ENCODE measurements at regions not wholly inside any gene's neighbourhood (a gene's known extent, or its start where the extent isn't known, plus 50 kb on each side); places are given as distances from the start of the nearest gene placed in this dataset.

DNA sequence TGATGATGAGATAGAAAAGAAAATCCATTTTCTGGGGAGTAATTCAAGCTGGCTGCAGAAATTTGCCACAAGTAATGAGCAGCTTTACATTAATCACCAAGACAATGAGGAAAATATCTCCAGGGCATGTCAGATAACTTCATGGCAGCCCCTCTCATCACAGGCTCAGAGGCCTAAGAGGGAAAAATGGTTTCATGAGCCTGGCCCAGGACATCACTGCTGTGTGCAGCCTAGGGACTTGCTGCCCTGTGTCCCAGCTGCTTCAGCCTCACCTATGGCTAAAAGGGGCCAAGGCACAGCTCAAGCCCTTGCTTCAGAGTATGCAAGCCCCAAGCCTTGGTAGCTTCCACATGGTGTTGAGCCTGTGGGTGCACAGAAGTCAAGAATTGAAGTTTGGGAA lies 161.7 kb downstream of the OPA1 start:
- H3K27ac ChIP-seq: no peak overlapping the region
- ChIA-PET CTCF (no interaction called here), POLR2A (ENCODE audit: low non-redundant PET) (no interaction called here)
- DNase-seq (ENCODE audit: low spot score): no peak
- TF ChIP-seq, protein P1, sequence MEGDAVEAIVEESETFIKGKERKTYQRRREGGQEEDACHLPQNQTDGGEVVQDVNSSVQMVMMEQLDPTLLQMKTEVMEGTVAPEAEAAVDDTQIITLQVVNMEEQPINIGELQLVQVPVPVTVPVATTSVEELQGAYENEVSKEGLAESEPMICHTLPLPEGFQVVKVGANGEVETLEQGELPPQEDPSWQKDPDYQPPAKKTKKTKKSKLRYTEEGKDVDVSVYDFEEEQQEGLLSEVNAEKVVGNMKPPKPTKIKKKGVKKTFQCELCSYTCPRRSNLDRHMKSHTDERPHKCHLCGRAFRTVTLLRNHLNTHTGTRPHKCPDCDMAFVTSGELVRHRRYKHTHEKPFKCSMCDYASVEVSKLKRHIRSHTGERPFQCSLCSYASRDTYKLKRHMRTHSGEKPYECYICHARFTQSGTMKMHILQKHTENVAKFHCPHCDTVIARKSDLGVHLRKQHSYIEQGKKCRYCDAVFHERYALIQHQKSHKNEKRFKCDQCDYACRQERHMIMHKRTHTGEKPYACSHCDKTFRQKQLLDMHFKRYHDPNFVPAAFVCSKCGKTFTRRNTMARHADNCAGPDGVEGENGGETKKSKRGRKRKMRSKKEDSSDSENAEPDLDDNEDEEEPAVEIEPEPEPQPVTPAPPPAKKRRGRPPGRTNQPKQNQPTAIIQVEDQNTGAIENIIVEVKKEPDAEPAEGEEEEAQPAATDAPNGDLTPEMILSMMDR (conservative IDR thresholded peaks at IDR 0.05; ENCODE audit: low read depth): no peak

DNA sequence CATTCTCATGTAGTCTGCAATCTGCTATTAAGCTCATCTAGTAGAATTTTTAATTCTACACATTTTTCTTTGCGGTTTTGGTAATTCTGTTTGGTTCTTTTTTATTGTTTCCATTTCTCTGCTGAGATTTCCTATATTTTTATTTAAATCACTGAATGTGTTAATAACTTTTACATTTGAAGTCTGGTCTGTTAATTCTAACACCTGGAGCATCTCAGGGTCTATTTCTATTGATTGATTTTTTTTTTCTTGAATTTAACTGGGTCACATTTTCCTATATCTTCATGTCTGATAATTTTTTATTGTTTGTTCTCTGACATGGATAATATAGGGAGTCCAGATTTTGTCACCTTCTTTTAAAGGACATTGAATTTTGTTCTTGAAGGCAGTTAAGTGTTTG lies 163.5 kb downstream of the OPA1 start:
- POLR2A ChIA-PET (ENCODE audit: low non-redundant PET): no interaction called here
- CTCF ChIA-PET: interaction anchor here (0.7 kb wide), 1 partner anchor 559 kb away, joined by 4 read pairs; no protein-coding TSS in a partner anchor
- TF ChIP-seq, protein P1 (conservative IDR thresholded peaks at IDR 0.05; ENCODE audit: low read depth): no peak
- no peak for DNase-seq (ENCODE audit: low spot score)
- H3K27ac ChIP-seq: no peak overlapping the region

DNA sequence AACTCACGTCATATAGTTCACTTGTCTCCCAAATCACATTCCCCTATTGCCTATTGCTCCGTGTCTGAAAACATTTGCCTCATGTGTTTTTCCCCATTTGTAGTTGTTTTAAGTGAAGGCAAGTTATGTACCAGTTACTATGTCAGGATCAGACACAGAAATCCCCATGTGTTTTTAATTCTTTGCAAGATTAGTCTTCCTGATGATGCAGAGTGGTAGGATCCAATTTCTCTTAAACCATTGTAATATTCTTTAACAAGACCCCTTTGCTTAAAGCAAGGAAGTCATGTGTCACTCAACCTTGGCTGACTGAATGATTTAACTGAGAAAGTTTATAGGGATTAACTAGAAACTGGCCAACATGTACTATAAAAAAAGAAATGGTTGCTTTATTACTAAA lies 164.4 kb downstream of the OPA1 start:
- no peak overlapping the region for H3K27ac ChIP-seq
- TF ChIP-seq, protein P1 (conservative IDR thresholded peaks at IDR 0.05; ENCODE audit: low read depth): no peak
- ChIA-PET CTCF (interaction anchor here (0.7 kb wide), 1 partner anchor 558 kb away, joined by 4 read pairs; no protein-coding TSS in a partner anchor), POLR2A (ENCODE audit: low non-redundant PET) (no interaction called here)
- DNase-seq (ENCODE audit: low spot score): no peak

- POLR2A ChIA-PET (ENCODE audit: low non-redundant PET): no interaction called here
- TF ChIP-seq, protein P1 (conservative IDR thresholded peaks at IDR 0.05; ENCODE audit: low read depth): no peak
- CTCF ChIA-PET: interaction anchor here (0.6 kb wide), 1 partner anchor 19 kb away, joined by 3 read pairs; no protein-coding TSS in a partner anchor
- DNase-seq (ENCODE audit: low spot score): no peak
- H3K27ac ChIP-seq: no peak overlapping the region
Observed at GRCh38 chr3:193761969-193762368, 169.0 kb downstream of the OPA1 start.

DNA sequence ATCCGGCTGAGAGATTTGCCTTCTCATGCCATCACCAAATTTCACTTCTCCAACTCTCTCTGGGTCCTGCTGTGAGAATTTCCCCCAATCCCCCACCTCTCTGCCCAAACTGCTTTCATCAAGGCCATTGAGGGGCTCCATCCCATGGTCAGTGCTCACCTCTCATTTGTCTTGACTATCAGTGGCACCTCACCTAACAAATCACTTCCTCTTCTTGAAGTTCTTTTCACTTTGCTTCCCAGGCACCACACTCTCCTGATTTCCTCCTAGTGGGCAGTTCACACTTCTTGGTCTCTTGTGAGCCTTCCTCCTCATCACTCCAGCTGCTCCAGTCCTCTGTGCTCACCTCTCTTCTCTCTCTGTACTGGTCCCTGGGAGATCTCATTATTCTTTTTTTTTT lies 169.6 kb downstream of the OPA1 start:
- ChIA-PET CTCF (interaction anchor here (0.7 kb wide), 1 partner anchor 624 kb away, joined by 5 read pairs; no protein-coding TSS in a partner anchor), POLR2A (ENCODE audit: low non-redundant PET) (no interaction called here)
- no peak overlapping the region for H3K27ac ChIP-seq
- no peak for DNase-seq (ENCODE audit: low spot score)
- TF ChIP-seq, protein P1 (conservative IDR thresholded peaks at IDR 0.05; ENCODE audit: low read depth): no peak

GRCh38 chr3:193764959-193765358 lies 172.0 kb downstream of the OPA1 start:
- CTCF ChIA-PET: no interaction called here

More at GRCh38 chr3:193764959-193765358, 172.0 kb downstream of the OPA1 start:
- no peak for DNase-seq (ENCODE audit: low spot score)
- no peak overlapping the region for H3K27ac ChIP-seq
- POLR2A ChIA-PET (ENCODE audit: low non-redundant PET): no interaction called here
- TF ChIP-seq, protein P1 (conservative IDR thresholded peaks at IDR 0.05; ENCODE audit: low read depth): no peak

Measured in RWPE1 (cell line).